OCI-LY7 (cell line): ENCODE measurements at regions not wholly inside any gene's neighbourhood (a gene's known extent, or its start where the extent isn't known, plus 50 kb on each side); places are given as distances from the start of the nearest gene placed in this dataset.

Experiments
- BruUV-seq: library from RNA; stranded (reverse); fragments of 400-500 nt; replicated peaks from 2 replicates; lab custom pipeline; 2021; lab: Mats Ljungman, UMichigan
- CTCF ChIA-PET: fragments of 300-600 bp; sonication (Branson Sonifier 250); formaldehyde crosslinking; loops from one replicate; lab custom pipeline; 2022; ENCODE audit warnings: antibody characterized with exemption; ENCODE audit not compliant: unreplicated experiment; lab: Charles Lee
- POLR2A ChIA-PET: fragments of 300-600 bp; sonication (Branson Sonifier 250); formaldehyde crosslinking; loops from one replicate; lab custom pipeline; 2022; ENCODE audit warnings: antibody characterized with exemption; lab: Charles Lee
- DNase-seq: peaks from one replicate; pipeline ENCODE4 v3.0.0-alpha.2; 2015; ENCODE audit warnings: low spot score
- H2AFZ ChIP-seq: fragments of 200-600 bp; sonication (generic), shearing (Covaris generic); 2 replicates; pipeline ENCODE4 v1.6.1; 2014; ENCODE audit warnings: mild to moderate bottlenecking, antibody characterized with exemption, low read length, moderate library complexity
- H3K27ac ChIP-seq: fragments of 200-600 bp; sonication (generic); 2 replicates; pipeline ENCODE4 v1.5.1; 2014; ENCODE audit warnings: mixed run types, low read depth, mild to moderate bottlenecking, moderate library complexity, low read length, inconsistent platforms; ENCODE audit not compliant: poor library complexity, severe bottlenecking
- H3K36me3 ChIP-seq: fragments of 200-600 bp; sonication (generic); 2 replicates; pipeline ENCODE4 v1.6.1; 2014; ENCODE audit warnings: mild to moderate bottlenecking, antibody characterized with exemption, low read length, moderate library complexity, mixed read lengths; ENCODE audit not compliant: insufficient read depth
- H3K4me1 ChIP-seq: fragments of 200-600 bp; sonication (generic); 2 replicates; pipeline ENCODE4 v1.5.1; 2014; ENCODE audit warnings: mild to moderate bottlenecking, low read length; ENCODE audit not compliant: insufficient read depth, poor library complexity, severe bottlenecking
- H3K4me2 ChIP-seq: fragments of 200-600 bp; sonication (generic); 2 replicates; pipeline ENCODE4 v1.6.1; 2014; ENCODE audit warnings: mild to moderate bottlenecking, low read length
- H3K4me3 ChIP-seq: fragments of 200-600 bp; sonication (generic); 2 replicates; pipeline ENCODE4 v1.5.1; 2014; ENCODE audit warnings: mild to moderate bottlenecking, low read depth, low read length; ENCODE audit not compliant: poor library complexity, severe bottlenecking
- H3K79me2 ChIP-seq: fragments of 200-600 bp; sonication (generic); 2 replicates; pipeline ENCODE4 v1.6.1; 2016; ENCODE audit warnings: low read depth, mild to moderate bottlenecking, low read length, moderate library complexity, mixed read lengths; ENCODE audit not compliant: insufficient read depth
- H3K9me2 ChIP-seq: fragments of 200-600 bp; sonication (generic); 2 replicates; pipeline ENCODE4 v1.6.1; 2016; ENCODE audit warnings: mild to moderate bottlenecking, low read length, mixed read lengths; ENCODE audit not compliant: insufficient read depth
- H3K9me3 ChIP-seq: fragments of 200-600 bp; sonication (generic); 2 replicates; pipeline ENCODE4 v1.6.1; 2014; ENCODE audit warnings: mild to moderate bottlenecking, mixed run types, low read length, mixed read lengths
- H4K20me1 ChIP-seq: fragments of 200-600 bp; sonication (generic); 2 replicates; pipeline ENCODE4 v1.6.1; 2014; ENCODE audit warnings: mild to moderate bottlenecking, antibody characterized with exemption, low read length, moderate library complexity, mixed read lengths; ENCODE audit not compliant: insufficient read depth
- CTCF ChIP-seq: fragments of 200-600 bp; sonication (generic); conservative IDR thresholded peaks from 2 replicates; pipeline ENCODE4 v1.5.1; 2014; ENCODE audit warnings: mild to moderate bottlenecking, antibody characterized with exemption, low read length, moderate library complexity, mixed read lengths
- EZH2phosphoT487 ChIP-seq: fragments of 200-600 bp; sonication (generic); IDR thresholded peaks from 2 replicates; pipeline ENCODE4 v1.6.1; 2018; ENCODE audit warnings: low read depth, borderline replicate concordance, mild to moderate bottlenecking, mixed run types, antibody characterized with exemption, low read length, moderate library complexity, mixed read lengths
- intact Hi-C: fragments of 100-400 bp; cut with micrococcal nuclease; formaldehyde crosslinking; loops from one replicate; pipeline ENCODE4 v1.10.0; 2022; ENCODE audit not compliant: unreplicated experiment

GRCh38 chr3:15976524-15976923, 178.7 kb upstream of the ANKRD28 start:
- BruUV-seq = no TSS peak

GRCh38 chr3:15977090-15977489, 179.3 kb upstream of the ANKRD28 start:
- H3K79me2 ChIP-seq = no peaks in the 10 kb centered on the region
- ChIA-PET POLR2A (interaction anchor here (0.6 to 0.7 kb wide), 2 partner anchors 35 to 651 kb away, joined by 3 to 4 read pairs; no protein-coding TSS in a partner anchor), CTCF (no interaction called here)
- no peak overlapping the region for H2AFZ ChIP-seq
- no peaks in the 10 kb centered on the region for H4K20me1 ChIP-seq
- BruUV-seq = no TSS peak
- no peaks in the 10 kb centered on the region for H3K9me2 ChIP-seq
- no peaks in the 10 kb centered on the region for H3K4me1 ChIP-seq
- no peak overlapping the region for H3K4me3 ChIP-seq
- H3K36me3 ChIP-seq = no peaks in the 10 kb centered on the region
- intact Hi-C loops = no loop called here
- DNase-seq = no peak
- H3K4me2 ChIP-seq = no peak overlapping the region
- no peaks in the 10 kb centered on the region for H3K9me3 ChIP-seq
- TF ChIP-seq CTCF (no peak), EZH2phosphoT487 (no peak)
- no peak overlapping the region for H3K27ac ChIP-seq

More at GRCh38 chr3:15976524-15976923, 178.7 kb upstream of the ANKRD28 start:
- Histone ChIP-seq H3K9me3 (no peaks in the 10 kb centered on the region), H3K36me3 (no peaks in the 10 kb centered on the region), H3K27ac (no peak overlapping the region), H3K9me2 (no peaks in the 10 kb centered on the region), H3K4me1 (no peaks in the 10 kb centered on the region), H3K79me2 (no peaks in the 10 kb centered on the region), H3K4me2 (no peak overlapping the region), H4K20me1 (no peaks in the 10 kb centered on the region), H3K4me3 (no peak overlapping the region), H2AFZ (no peak overlapping the region)
- ChIA-PET POLR2A (no interaction called here), CTCF (no interaction called here)
- intact Hi-C loops = no loop called here
- TF ChIP-seq EZH2phosphoT487 (no peak), CTCF (no peak)
- DNase-seq = no peak

GRCh38 chr3:15977598-15978232, 179.9 kb upstream of the ANKRD28 start:
- Histone ChIP-seq H3K9me3 (no peaks in the 10 kb centered on the region), H3K4me3 (no peak overlapping the region), H3K4me1 (no peaks in the 10 kb centered on the region), H3K79me2 (no peaks in the 10 kb centered on the region), H3K9me2 (no peaks in the 10 kb centered on the region), H3K36me3 (no peaks in the 10 kb centered on the region), H2AFZ (no peak overlapping the region), H3K27ac (no peak overlapping the region), H3K4me2 (no peak overlapping the region), H4K20me1 (no peaks in the 10 kb centered on the region)
- intact Hi-C loops = no loop called here
- POLR2A ChIA-PET = interaction anchor here (0.6 to 0.7 kb wide), 2 partner anchors 36 to 651 kb away, joined by 3 to 4 read pairs; no protein-coding TSS in a partner anchor
- TF ChIP-seq CTCF = no peak
- TF ChIP-seq EZH2phosphoT487 = no peak
- CTCF ChIA-PET = no interaction called here
- no peak for DNase-seq
- BruUV-seq = no TSS peak
